HCT116 (cell line): ENCODE measurements at regions not wholly inside any gene's neighbourhood (a gene's known extent, or its start where the extent isn't known, plus 50 kb on each side); places are given as distances from the start of the nearest gene placed in this dataset.

Experiments
- ATAC-seq: fragments of 200-7000 bp; cut with Tn5 transposase; 2 replicates; pipeline ENCODE4 v1.9.1; 2020; ENCODE audit warnings: mild to moderate bottlenecking, moderate library complexity
- BruUV-seq: library from RNA; stranded (reverse); fragments of 400-500 nt; replicated peaks from 2 replicates; lab custom pipeline; 2021; lab: Mats Ljungman, UMichigan
- CTCF ChIA-PET: fragments of 300-600 bp; sonication (Branson Sonifier 250); formaldehyde crosslinking; loops from one replicate; lab custom pipeline; 2021; ENCODE audit warnings: antibody characterized with exemption; lab: Charles Lee
- POLR2A ChIA-PET: fragments of 300-600, 350-600 bp; sonication (Branson Sonifier 250); formaldehyde crosslinking; loops from one replicate; lab custom pipeline; 2021; ENCODE audit warnings: antibody characterized with exemption; lab: Charles Lee
- RAD21 ChIA-PET, 2 experiments: fragments of 300-600 bp; sonication (Branson Sonifier 250); formaldehyde crosslinking; loops; one replicate each; lab custom pipeline; 2023; ENCODE audit warnings: low total read pairs in 2 of 2; ENCODE audit not compliant: uncharacterized antibody in 2 of 2, unreplicated experiment in 2 of 2, low non-redundant PET in 1 of 2; lab: Charles Lee
- DNase-seq: peaks from one replicate; pipeline ENCODE4 v3.0.0-alpha.2; 2010; ENCODE audit warnings: low read depth, low spot score
- H2AFZ ChIP-seq: fragments of 200-600 bp; shearing (Covaris generic), sonication (generic); 2 replicates; pipeline ENCODE4 v1.6.1; 2017; ENCODE audit warnings: low read depth, mixed run types, mixed read lengths, antibody characterized with exemption, low read length; ENCODE audit not compliant: poor library complexity, severe bottlenecking
- H3K27ac ChIP-seq: 2 replicates; pipeline ENCODE4 v1.5.1; 2012; ENCODE audit warnings: low read depth, low read length
- H3K27me3 ChIP-seq: fragments of 200-600 bp; sonication (generic); 2 replicates; pipeline ENCODE4 v1.6.1; 2016; ENCODE audit warnings: mixed run types, low read length, mixed read lengths; ENCODE audit not compliant: insufficient read depth
- H3K36me3 ChIP-seq, 2 experiments: fragments of 200-500 bp in 1 of 2; fragments of 200-600 bp in 1 of 2; sonication (Bioruptor generic) in 1 of 2; sonication (generic) in 1 of 2; 2 replicates each; pipeline versions ENCODE4 v1.5.1 to v1.6.1; 2014 to 2016; ENCODE audit warnings: low read length in 2 of 2, inconsistent platforms in 1 of 2, mixed read lengths in 1 of 2, mixed run types in 1 of 2; ENCODE audit not compliant: insufficient read depth in 2 of 2, control insufficient read depth in 1 of 2
- H3K4me1 ChIP-seq, 2 experiments: fragments of 200-600 bp in 1 of 2; sonication (generic) in 1 of 2; 2 replicates each; pipeline versions ENCODE4 v1.5.1 to v1.6.1; 2012 to 2017; ENCODE audit warnings: low read length in 2 of 2, inconsistent platforms in 1 of 2, mild to moderate bottlenecking in 1 of 2, mixed read lengths in 1 of 2, mixed run types in 1 of 2, moderate library complexity in 1 of 2; ENCODE audit not compliant: insufficient read depth in 2 of 2, control insufficient read depth in 1 of 2
- H3K4me2 ChIP-seq: fragments of 200-600 bp; sonication (generic); 2 replicates; pipeline ENCODE4 v1.6.1; 2017; ENCODE audit warnings: mixed run types, low read length, mixed read lengths
- H3K4me3 ChIP-seq, 2 experiments: fragments of 200-600 bp in 1 of 2; sonication (generic) in 1 of 2; replicated peaks in 1 of 2; 2 replicates each; pipeline ENCODE4 v1.5.1; 2011 to 2016; ENCODE audit warnings: low read length in 2 of 2, control low read depth in 1 of 2, low read depth in 1 of 2, mild to moderate bottlenecking in 1 of 2, mixed read lengths in 1 of 2, mixed run types in 1 of 2
- H3K79me2 ChIP-seq: fragments of 200-600 bp; sonication (generic); 2 replicates; pipeline ENCODE4 v1.6.1; 2017; ENCODE audit warnings: mild to moderate bottlenecking, mixed run types, low read length, moderate library complexity, mixed read lengths; ENCODE audit not compliant: insufficient read depth
- H3K9ac ChIP-seq: fragments of 200-600 bp; sonication (generic); 2 replicates; pipeline ENCODE4 v1.6.1; 2016; ENCODE audit warnings: low read length, mixed read lengths
- H3K9me2 ChIP-seq: fragments of 200-600 bp; sonication (generic), shearing (Covaris generic); 2 replicates; pipeline ENCODE4 v1.6.1; 2017; ENCODE audit warnings: mixed run types, mild to moderate bottlenecking, moderate library complexity; ENCODE audit not compliant: insufficient read depth
- H3K9me3 ChIP-seq, 2 experiments: fragments of 200-500 bp in 1 of 2; fragments of 200-600 bp in 1 of 2; sonication (Bioruptor generic) in 1 of 2; sonication (generic) in 1 of 2; 2 replicates each; pipeline ENCODE4 v1.6.1; 2014 to 2017; ENCODE audit warnings: low read length in 2 of 2, mixed read lengths in 2 of 2, inconsistent platforms in 1 of 2, low read depth in 1 of 2, mild to moderate bottlenecking in 1 of 2, mixed run types in 1 of 2, moderate library complexity in 1 of 2; ENCODE audit not compliant: control insufficient read depth in 1 of 2, insufficient read depth in 1 of 2
- H4K20me1 ChIP-seq: fragments of 200-600 bp; sonication (generic), shearing (Covaris generic); 2 replicates; pipeline ENCODE4 v1.6.1; 2017; ENCODE audit warnings: mixed run types, mild to moderate bottlenecking, moderate library complexity; ENCODE audit not compliant: insufficient read depth
- ATF3 ChIP-seq: IDR thresholded peaks from 2 replicates; pipeline ENCODE4 v1.6.1; 2012
- CBX3 ChIP-seq: IDR thresholded peaks from 2 replicates; pipeline ENCODE4 v1.6.1; 2012; ENCODE audit warnings: low read depth
- CTCF ChIP-seq, 3 experiments: fragments of 200-600 bp in 1 of 3; sonication (generic) in 1 of 3; IDR thresholded peaks in 2 of 3; conservative IDR thresholded peaks in 1 of 3; 2 replicates each; pipeline ENCODE4 v1.5.1; 2012 to 2017; ENCODE audit warnings: low read depth in 2 of 3, low read length in 2 of 3, antibody characterized with exemption in 1 of 3, borderline replicate concordance in 1 of 3, control low read depth in 1 of 3, mild to moderate bottlenecking in 1 of 3, mixed read lengths in 1 of 3, mixed run types in 1 of 3, moderate library complexity in 1 of 3; ENCODE audit not compliant: insufficient read depth in 1 of 3
- EGR1 ChIP-seq: IDR thresholded peaks from 2 replicates; pipeline ENCODE4 v1.6.1; 2012; ENCODE audit warnings: low read depth
- ELF1 ChIP-seq: IDR thresholded peaks from 2 replicates; pipeline ENCODE4 v1.6.1; 2012; ENCODE audit warnings: low read depth, borderline replicate concordance
- EZH2phosphoT487 ChIP-seq: fragments of 200-600 bp; IDR thresholded peaks from 2 replicates; pipeline ENCODE4 v1.6.1; 2018; ENCODE audit warnings: antibody characterized with exemption, borderline replicate concordance
- MAX ChIP-seq: IDR thresholded peaks from 2 replicates; pipeline ENCODE4 v1.6.1; 2012
- SIN3A ChIP-seq: IDR thresholded peaks from 2 replicates; pipeline ENCODE4 v1.6.1; 2012; ENCODE audit warnings: low read depth
- SP1 ChIP-seq: IDR thresholded peaks from 2 replicates; pipeline ENCODE4 v1.6.1; 2012; ENCODE audit warnings: low read depth
- SRF ChIP-seq: IDR thresholded peaks from 2 replicates; pipeline ENCODE4 v1.6.1; 2012; ENCODE audit warnings: low read depth
- ZBTB33 ChIP-seq: IDR thresholded peaks from 2 replicates; pipeline ENCODE4 v1.6.1; 2011; ENCODE audit warnings: mild to moderate bottlenecking, low read length, moderate library complexity; ENCODE audit not compliant: insufficient replicate concordance; ENCODE audit errors: extremely low read depth
- ZFX ChIP-seq: fragments of 450-650 bp; IDR thresholded peaks from 2 replicates; pipeline ENCODE4 v1.6.1; 2017
- intact Hi-C: fragments of 100-400 bp; cut with micrococcal nuclease; formaldehyde crosslinking; loops from 2 replicates; pipeline ENCODE4 v1.10.0; 2022

GRCh38 chr16:59296888-59297287 lies 562.8 kb upstream of the GOT2 start (continued):
- TF ChIP-seq CTCF (IDR thresholded peaks at IDR 0.05 in 2 of 3, conservative IDR thresholded peaks at IDR 0.05 in 1 of 3; ENCODE audit: borderline replicate concordance in 1 of 3, insufficient read depth in 1 of 3, low read depth in 2 of 3, low read length in 2 of 3) (no peak), ZBTB33 (no peak), MAX (no peak), EGR1 (no peak), SRF (no peak)

- H3K27me3 ChIP-seq, result no peaks in the 10 kb centered on the region
- H3K9me2 ChIP-seq, result no peaks in the 10 kb centered on the region
- H2AFZ ChIP-seq, result no peak overlapping the region
- no peaks in the 10 kb centered on the region for H3K36me3 ChIP-seq
- ChIA-PET POLR2A (no interaction called here), RAD21 (no interaction called here), CTCF (no interaction called here)
- intact Hi-C loops, result no loop called here
- DNase-seq (no peak), ATAC-seq (no peak)
- TF ChIP-seq ATF3, result no peak
- TF ChIP-seq EGR1, result no peak
- TF ChIP-seq ELF1, result no peak
- no peak for TF ChIP-seq ZFX
- no peak for TF ChIP-seq MAX
- no peak for TF ChIP-seq SRF
- TF ChIP-seq EZH2phosphoT487, result no peak
- TF ChIP-seq CBX3, result no peak
- TF ChIP-seq SP1, result no peak
- no peak for TF ChIP-seq SIN3A
- no peaks in the 10 kb centered on the region for H3K79me2 ChIP-seq
- no peak overlapping the region for H3K4me3 ChIP-seq
- H3K9ac ChIP-seq, result no peak overlapping the region
- no peaks in the 10 kb centered on the region for H3K4me1 ChIP-seq
- no peaks in the 10 kb centered on the region for H4K20me1 ChIP-seq
- H3K9me3 ChIP-seq, result peaks cover 4 to 10% of the 10 kb centered on the region in 2 experiments; a peak in 2 of 4 replicates
- no peak overlapping the region for H3K4me2 ChIP-seq
- no peak overlapping the region for H3K27ac ChIP-seq
- BruUV-seq, result no TSS peak
Observed at GRCh38 chr16:59295993-59296736, 562.0 kb upstream of the GOT2 start.
